CD4-positive, alpha-beta T cell (primary cell): ENCODE measurements at regions not wholly inside any gene's neighbourhood (a gene's known extent, or its start where the extent isn't known, plus 50 kb on each side); places are given as distances from the start of the nearest gene placed in this dataset.
"Not testable (repeated sequence)": the region's sequence is repeated elsewhere in the genome, so short reads cannot be mapped to it uniquely, and the experiment has no call there.

Experiments used
- ATAC-seq: fragments of 200-7000 bp; cut with Tn5 transposase; one replicate; pipeline ENCODE4 v1.10.0; 2022; ENCODE audit warnings: mild to moderate bottlenecking; ENCODE audit not compliant: poor library complexity
- CTCF ChIA-PET: fragments of 350-600 bp; sonication (Branson Sonifier 250); formaldehyde crosslinking; loops from one replicate; lab custom pipeline; 2021; ENCODE audit warnings: antibody characterized with exemption, inconsistent platforms; lab: Charles Lee
- POLR2A ChIA-PET: fragments of 350-600 bp; sonication (Branson Sonifier 250); formaldehyde crosslinking; loops from one replicate; lab custom pipeline; 2021; ENCODE audit warnings: antibody characterized with exemption, inconsistent platforms; lab: Charles Lee
- DNase-seq, 14 experiments: peaks; one replicate each; pipeline ENCODE4 v3.0.0-alpha.2; 2013 to 2020; ENCODE audit warnings: mixed read lengths in 2 of 14
- H3K27ac ChIP-seq, 2 donors: one replicate each; pipeline versions ENCODE4 v1.5.1 to v1.7.0; 2013; ENCODE audit warnings: low read length in 2 of 2, low read depth in 1 of 2, mild to moderate bottlenecking in 1 of 2
- H3K27me3 ChIP-seq, 2 experiments: 1 replicate in 1 of 2; 2 replicates in 1 of 2; pipeline versions ENCODE4 v1.6.1 to v1.7.0; 2013; ENCODE audit warnings: low read length in 2 of 2, control low read depth in 1 of 2, mild to moderate bottlenecking in 1 of 2, moderate library complexity in 1 of 2; ENCODE audit not compliant: insufficient read depth in 2 of 2, control insufficient read depth in 1 of 2
- H3K36me3 ChIP-seq: one replicate; pipeline ENCODE4 v1.6.1; 2013; ENCODE audit warnings: low read length, control low read depth; ENCODE audit not compliant: insufficient read depth
- H3K4me1 ChIP-seq: one replicate; pipeline ENCODE4 v1.6.1; 2013; ENCODE audit warnings: low read length, control low read depth; ENCODE audit not compliant: insufficient read depth
- H3K4me3 ChIP-seq: one replicate; pipeline ENCODE4 v1.5.1; 2013; ENCODE audit warnings: mild to moderate bottlenecking, low read length, moderate library complexity
- H3K9me3 ChIP-seq, 2 experiments: 1 replicate in 1 of 2; 2 replicates in 1 of 2; pipeline versions ENCODE4 v1.6.1 to v1.7.0; 2013; ENCODE audit warnings: low read length in 2 of 2, mild to moderate bottlenecking in 2 of 2, control low read depth in 1 of 2, moderate library complexity in 1 of 2; ENCODE audit not compliant: control insufficient read depth in 1 of 2, insufficient read depth in 1 of 2
- H3K27ac Mint-ChIP-seq: one replicate; pipeline ENCODE4 v1.8.0; 2020; ENCODE audit warnings: mixed read lengths
- H3K27me3 Mint-ChIP-seq: one replicate; pipeline ENCODE4 v1.8.0; 2021; ENCODE audit warnings: mixed read lengths
- H3K36me3 Mint-ChIP-seq: one replicate; pipeline ENCODE4 v1.8.0; 2021; ENCODE audit warnings: low read depth, mixed read lengths
- H3K4me1 Mint-ChIP-seq: one replicate; pipeline ENCODE4 v1.8.0; 2021; ENCODE audit warnings: low read depth, mixed read lengths
- H3K4me3 Mint-ChIP-seq: one replicate; pipeline ENCODE4 v1.8.0; 2020; ENCODE audit warnings: mild to moderate bottlenecking, mixed read lengths
- H3K9me3 Mint-ChIP-seq: one replicate; pipeline ENCODE4 v1.8.0; 2020; ENCODE audit warnings: mixed read lengths
- CTCF ChIP-seq: fragments of 200-600 bp; IDR thresholded peaks from one replicate; pipeline ENCODE4 v1.8.0; 2022; ENCODE audit warnings: antibody characterized with exemption, mild to moderate bottlenecking
- intact Hi-C, 2 experiments: fragments of 100-400 bp; cut with DNase I in 1 of 2; cut with micrococcal nuclease in 1 of 2; formaldehyde crosslinking; loops; one replicate each; pipeline versions ENCODE4 v1.15.1 to v1.9.0; 2023 to 2025; cut with DNase I, micrococcal nuclease

DNA sequence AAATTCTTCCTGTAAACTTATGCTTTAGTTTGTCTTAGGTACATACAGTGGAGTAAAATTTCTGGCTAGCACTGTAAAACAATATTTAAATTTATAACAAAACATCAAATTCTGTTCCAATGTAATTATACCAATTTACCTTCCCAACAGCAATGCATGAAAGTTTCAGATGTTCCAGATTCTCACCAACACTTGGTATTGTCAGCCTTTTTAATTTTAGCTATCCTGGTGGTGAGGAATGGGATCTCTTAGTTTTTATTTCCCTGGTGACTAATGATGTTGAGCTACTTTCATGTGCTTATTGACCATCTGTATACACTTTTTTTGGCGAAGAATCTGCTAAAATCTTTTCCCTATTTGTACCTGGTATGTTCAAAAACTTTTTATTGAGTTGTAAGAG is 76.1 kb upstream of the PHACTR1 start:
- CTCF ChIA-PET, result no interaction called here

GRCh38 chr6:12641785-12642184 is 74.8 kb upstream of the PHACTR1 start:
- POLR2A ChIA-PET, H3K9me3 ChIP-seq: not testable (repeated sequence)

More for the DNA sequence above, 76.1 kb upstream of the PHACTR1 start:
- Mint-ChIP-seq H3K27me3 (peaks cover 21% of the 10 kb centered on the region), H3K4me3 (no peak overlapping the region), H3K9me3 (peaks cover 7% of the 10 kb centered on the region), H3K36me3 (no peaks in the 10 kb centered on the region), H3K27ac (no peak overlapping the region), H3K4me1 (no peaks in the 10 kb centered on the region)
- intact Hi-C loops, result no loop called here
- no peaks in the 10 kb centered on the region for H3K4me1 ChIP-seq
- no peaks in the 10 kb centered on the region for H3K9me3 ChIP-seq
- H3K4me3 ChIP-seq, result no peak overlapping the region
- DNase-seq, result no peak
- POLR2A ChIA-PET, result no interaction called here
- ATAC-seq, result no peak
- TF ChIP-seq CTCF, result no peak
- peaks cover 0 to 4% of the 10 kb centered on the region in 2 experiments for H3K27me3 ChIP-seq
- no peaks in the 10 kb centered on the region for H3K36me3 ChIP-seq
- H3K27ac ChIP-seq, result no peak overlapping the region

DNA sequence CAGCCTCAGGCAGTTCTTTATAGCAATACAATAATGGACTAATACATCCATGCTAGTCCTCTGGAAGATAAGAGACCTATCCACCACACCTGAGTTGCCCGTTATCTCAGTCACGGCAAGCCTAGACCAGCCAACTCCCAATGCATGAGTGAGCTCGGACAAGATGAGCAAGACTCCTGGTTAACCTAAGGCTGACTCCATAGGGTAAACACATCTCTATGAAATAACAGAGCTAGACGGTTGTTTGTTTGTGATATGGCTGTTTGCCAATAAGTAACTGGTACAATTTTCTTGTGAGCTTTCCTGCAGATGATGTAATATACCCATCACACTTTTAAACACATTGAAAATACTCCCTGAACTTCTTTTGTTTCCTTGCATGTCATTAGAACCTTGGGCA is 70.6 kb upstream of the PHACTR1 start:
- Mint-ChIP-seq H3K4me3 (no peak overlapping the region), H3K4me1 (no peaks in the 10 kb centered on the region), H3K9me3 (peaks cover 6% of the 10 kb centered on the region), H3K36me3 (no peaks in the 10 kb centered on the region), H3K27ac (no peak overlapping the region), H3K27me3 (no peaks in the 10 kb centered on the region)
- no peaks in the 10 kb centered on the region for H3K9me3 ChIP-seq
- no peak overlapping the region for H3K4me3 ChIP-seq
- intact Hi-C loops, result no loop called here
- POLR2A ChIA-PET, result no interaction called here
- no peak for ATAC-seq
- H3K36me3 ChIP-seq, result no peaks in the 10 kb centered on the region
- H3K4me1 ChIP-seq, result no peaks in the 10 kb centered on the region
- H3K27ac ChIP-seq, result no peak overlapping the region
- TF ChIP-seq CTCF, result no peak
- CTCF ChIA-PET, result no interaction called here
- no peak for DNase-seq
- H3K27me3 ChIP-seq, result no peaks in the 10 kb centered on the region

More at GRCh38 chr6:12641785-12642184, 74.8 kb upstream of the PHACTR1 start:
- intact Hi-C loops, H3K4me3 ChIP-seq, H3K4me3 Mint-ChIP-seq, H3K9me3 Mint-ChIP-seq, H3K27ac ChIP-seq, H3K36me3 Mint-ChIP-seq, H3K27me3 ChIP-seq, H3K27ac Mint-ChIP-seq, H3K27me3 Mint-ChIP-seq, DNase-seq, H3K36me3 ChIP-seq, ATAC-seq, CTCF ChIA-PET, H3K4me1 ChIP-seq, H3K4me1 Mint-ChIP-seq: not testable (repeated sequence)

DNA sequence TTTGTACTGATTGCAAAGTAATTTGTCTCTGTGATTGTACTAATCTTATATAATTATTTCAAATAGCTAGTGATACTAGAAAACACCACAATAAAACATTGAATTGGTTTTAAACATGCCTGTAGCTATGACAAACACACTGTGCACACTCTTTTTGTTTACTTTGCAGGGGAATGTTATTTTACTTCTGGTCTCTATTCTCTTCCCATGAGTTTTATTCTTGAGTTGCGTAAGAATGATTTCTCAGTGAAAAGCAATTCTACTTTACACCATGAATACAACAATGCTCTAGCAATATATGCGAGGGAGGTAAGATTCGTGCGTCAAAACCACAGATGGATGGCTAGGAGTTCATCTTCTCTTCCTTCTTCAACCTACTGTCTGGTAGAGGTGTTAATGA is 68.4 kb upstream of the PHACTR1 start:
- TF ChIP-seq CTCF, result no peak
- Histone ChIP-seq H3K27ac (no peak overlapping the region), H3K9me3 (no peaks in the 10 kb centered on the region), H3K27me3 (no peaks in the 10 kb centered on the region), H3K4me3 (no peak overlapping the region), H3K36me3 (no peaks in the 10 kb centered on the region), H3K4me1 (no peaks in the 10 kb centered on the region)
- intact Hi-C loops, result no loop called here
- no peak overlapping the region for H3K27ac Mint-ChIP-seq
- ChIA-PET POLR2A (no interaction called here), CTCF (no interaction called here)
- no peaks in the 10 kb centered on the region for H3K4me1 Mint-ChIP-seq
- peaks cover 3% of the 10 kb centered on the region for H3K9me3 Mint-ChIP-seq
- no peak overlapping the region for H3K4me3 Mint-ChIP-seq
- no peaks in the 10 kb centered on the region for H3K36me3 Mint-ChIP-seq
- ATAC-seq, result no peak
- DNase-seq, result no peak
- no peaks in the 10 kb centered on the region for H3K27me3 Mint-ChIP-seq
